ENCODE measurements at regions not wholly inside any gene's neighbourhood (a gene's known extent, or its start where the extent isn't known, plus 50 kb on each side); places are given as distances from the start of the nearest gene placed in this dataset.

- peaks cover 74 to 90% of the 10 kb centered on the region in 2 experiments for H3K27me3 ChIP-seq (ENCODE audit: control insufficient read depth in 1 of 2, insufficient read depth in 1 of 2, low read length in 2 of 2)
- no peak overlapping the region for H2AK5ac ChIP-seq (ENCODE audit: low read length, severe bottlenecking)
- H4K91ac ChIP-seq (ENCODE audit: low read length) = no peak overlapping the region
- no peak overlapping the region for H3K9ac ChIP-seq (ENCODE audit: low read length)
- WGBS = 71% methylated on average over 6 of the region's 6 CpGs
- no peak overlapping the region for H3K4me3 ChIP-seq (ENCODE audit: insufficient read depth in 1 of 2, low read depth in 1 of 2, low read length in 2 of 2)
- no peak overlapping the region for H3K18ac ChIP-seq (ENCODE audit: low read depth in 1 of 2, low read length in 2 of 2)
- H3K14ac ChIP-seq (ENCODE audit: low read length in 2 of 2) = no peak overlapping the region
- no peak overlapping the region for H2BK15ac ChIP-seq (ENCODE audit: low read depth, poor library complexity, severe bottlenecking)
- no peak for DNase-seq
- H2BK120ac ChIP-seq (ENCODE audit: low read depth, low read length) = no peak overlapping the region
- H3K9me3 ChIP-seq (ENCODE audit: control insufficient read depth, low read length) = peaks cover 7% of the 10 kb centered on the region
- H2BK5ac ChIP-seq (ENCODE audit: low read depth, low read length, poor library complexity, severe bottlenecking) = no peak overlapping the region
- H3K4me2 ChIP-seq (ENCODE audit: low read length, poor library complexity, severe bottlenecking) = no peak overlapping the region
- H3K4me1 ChIP-seq (ENCODE audit: control insufficient read depth, insufficient read depth, low read depth, low read length) = no peaks in the 10 kb centered on the region
- no peak overlapping the region for H3K4ac ChIP-seq (ENCODE audit: low read depth in 1 of 2, low read length in 2 of 2)
- H3K36me3 ChIP-seq (ENCODE audit: control insufficient read depth in 1 of 2, insufficient read depth in 2 of 2, low read depth in 1 of 2, low read length in 2 of 2) = no peaks in the 10 kb centered on the region
- H3K23ac ChIP-seq (ENCODE audit: low read length in 2 of 2) = no peak overlapping the region
- no peak overlapping the region for H4K8ac ChIP-seq (ENCODE audit: low read length)
- H2BK12ac ChIP-seq (ENCODE audit: low read length in 2 of 2) = no peak overlapping the region
- H3K27ac ChIP-seq (ENCODE audit: low read length, poor library complexity, severe bottlenecking) = no peak overlapping the region
- H3K79me1 ChIP-seq (replicated peaks; ENCODE audit: low read length, poor library complexity, severe bottlenecking) = no peaks in the 10 kb centered on the region
- H2AFZ ChIP-seq (ENCODE audit: low read depth, low read length) = no peak overlapping the region
Measured at GRCh38 chr12:3352230-3352629, 138.8 kb upstream of the PRMT8 start.

- Histone ChIP-seq H3K27ac (ENCODE audit: low read length, poor library complexity, severe bottlenecking) (no peak overlapping the region), H2BK5ac (ENCODE audit: low read depth, low read length, poor library complexity, severe bottlenecking) (no peak overlapping the region), H4K8ac (ENCODE audit: low read length) (no peak overlapping the region), H4K91ac (ENCODE audit: low read length) (no peak overlapping the region), H3K4ac (ENCODE audit: low read depth in 1 of 2, low read length in 2 of 2) (no peak overlapping the region), H2AFZ (ENCODE audit: low read depth, low read length) (no peak overlapping the region), H3K4me2 (ENCODE audit: low read length, poor library complexity, severe bottlenecking) (no peak overlapping the region), H3K9me3 (ENCODE audit: control insufficient read depth, low read length) (peaks cover 7% of the 10 kb centered on the region), H3K23ac (ENCODE audit: low read length in 2 of 2) (no peak overlapping the region), H2BK120ac (ENCODE audit: low read depth, low read length) (no peak overlapping the region), H2AK5ac (ENCODE audit: low read length, severe bottlenecking) (no peak overlapping the region), H3K27me3 (ENCODE audit: control insufficient read depth in 1 of 2, insufficient read depth in 1 of 2, low read length in 2 of 2) (peaks cover 65 to 78% of the 10 kb centered on the region in 2 experiments), H3K14ac (ENCODE audit: low read length in 2 of 2) (no peak overlapping the region), H3K4me1 (ENCODE audit: control insufficient read depth, insufficient read depth, low read depth, low read length) (no peaks in the 10 kb centered on the region), H3K18ac (ENCODE audit: low read depth in 1 of 2, low read length in 2 of 2) (no peak overlapping the region), H3K4me3 (ENCODE audit: insufficient read depth in 1 of 2, low read depth in 1 of 2, low read length in 2 of 2) (no peak overlapping the region), H3K9ac (ENCODE audit: low read length) (no peak overlapping the region), H3K36me3 (ENCODE audit: control insufficient read depth in 1 of 2, insufficient read depth in 2 of 2, low read depth in 1 of 2, low read length in 2 of 2) (no peaks in the 10 kb centered on the region), H3K79me1 (replicated peaks; ENCODE audit: low read length, poor library complexity, severe bottlenecking) (no peaks in the 10 kb centered on the region), H2BK15ac (ENCODE audit: low read depth, poor library complexity, severe bottlenecking) (no peak overlapping the region), H2BK12ac (ENCODE audit: low read length in 2 of 2) (no peak overlapping the region)
- WGBS = 92% methylated on average over 9 of the region's 9 CpGs
- DNase-seq = no peak
Measured at GRCh38 chr12:3353621-3354020, 137.4 kb upstream of the PRMT8 start.

- no peak overlapping the region for H3K18ac ChIP-seq (ENCODE audit: low read depth in 1 of 2, low read length in 2 of 2)
- H3K27me3 ChIP-seq (ENCODE audit: control insufficient read depth in 1 of 2, insufficient read depth in 1 of 2, low read length in 2 of 2) = peaks cover 60 to 72% of the 10 kb centered on the region in 2 experiments
- no peak overlapping the region for H2BK5ac ChIP-seq (ENCODE audit: low read depth, low read length, poor library complexity, severe bottlenecking)
- H3K4me1 ChIP-seq (ENCODE audit: control insufficient read depth, insufficient read depth, low read depth, low read length) = no peaks in the 10 kb centered on the region
- no peak overlapping the region for H2BK12ac ChIP-seq (ENCODE audit: low read length in 2 of 2)
- H3K4ac ChIP-seq (ENCODE audit: low read depth in 1 of 2, low read length in 2 of 2) = no peak overlapping the region
- H3K27ac ChIP-seq (ENCODE audit: low read length, poor library complexity, severe bottlenecking) = no peak overlapping the region
- H3K4me3 ChIP-seq (ENCODE audit: insufficient read depth in 1 of 2, low read depth in 1 of 2, low read length in 2 of 2) = no peak overlapping the region
- no peak overlapping the region for H2BK15ac ChIP-seq (ENCODE audit: low read depth, poor library complexity, severe bottlenecking)
- no peak overlapping the region for H3K14ac ChIP-seq (ENCODE audit: low read length in 2 of 2)
- no peak overlapping the region for H4K8ac ChIP-seq (ENCODE audit: low read length)
- no peak overlapping the region for H3K4me2 ChIP-seq (ENCODE audit: low read length, poor library complexity, severe bottlenecking)
- H3K9ac ChIP-seq (ENCODE audit: low read length) = no peak overlapping the region
- no peak overlapping the region for H3K23ac ChIP-seq (ENCODE audit: low read length in 2 of 2)
- DNase-seq = no peak
- H4K91ac ChIP-seq (ENCODE audit: low read length) = no peak overlapping the region
- no peak overlapping the region for H2AK5ac ChIP-seq (ENCODE audit: low read length, severe bottlenecking)
- H3K9me3 ChIP-seq (ENCODE audit: control insufficient read depth, low read length) = peaks cover 7% of the 10 kb centered on the region
- H3K79me1 ChIP-seq (replicated peaks; ENCODE audit: low read length, poor library complexity, severe bottlenecking) = no peaks in the 10 kb centered on the region
- 72% methylated on average over 3 of the region's 3 CpGs for WGBS
- H2AFZ ChIP-seq (ENCODE audit: low read depth, low read length) = no peak overlapping the region
- no peaks in the 10 kb centered on the region for H3K36me3 ChIP-seq (ENCODE audit: control insufficient read depth in 1 of 2, insufficient read depth in 2 of 2, low read depth in 1 of 2, low read length in 2 of 2)
- H2BK120ac ChIP-seq (ENCODE audit: low read depth, low read length) = no peak overlapping the region
Measured at GRCh38 chr12:3354586-3354985, 136.4 kb upstream of the PRMT8 start.

GRCh38 chr12:3355378-3355900 is 135.6 kb upstream of the PRMT8 start:
- H3K36me3 ChIP-seq (ENCODE audit: control insufficient read depth in 1 of 2, insufficient read depth in 2 of 2, low read depth in 1 of 2, low read length in 2 of 2) = no peaks in the 10 kb centered on the region
- H3K14ac ChIP-seq (ENCODE audit: low read length in 2 of 2) = no peak overlapping the region
- H3K4ac ChIP-seq (ENCODE audit: low read depth in 1 of 2, low read length in 2 of 2) = no peak overlapping the region
- no peak overlapping the region for H4K91ac ChIP-seq (ENCODE audit: low read length)
- H4K8ac ChIP-seq (ENCODE audit: low read length) = no peak overlapping the region
- no peak overlapping the region for H2BK12ac ChIP-seq (ENCODE audit: low read length in 2 of 2)
- H3K9me3 ChIP-seq (ENCODE audit: control insufficient read depth, low read length) = peaks cover 7% of the 10 kb centered on the region
- H3K18ac ChIP-seq (ENCODE audit: low read depth in 1 of 2, low read length in 2 of 2) = no peak overlapping the region
- H3K79me1 ChIP-seq (replicated peaks; ENCODE audit: low read length, poor library complexity, severe bottlenecking) = no peaks in the 10 kb centered on the region
- H3K27ac ChIP-seq (ENCODE audit: low read length, poor library complexity, severe bottlenecking) = no peak overlapping the region
- H2BK120ac ChIP-seq (ENCODE audit: low read depth, low read length) = no peak overlapping the region
- H2BK5ac ChIP-seq (ENCODE audit: low read depth, low read length, poor library complexity, severe bottlenecking) = no peak overlapping the region
- no peak overlapping the region for H3K23ac ChIP-seq (ENCODE audit: low read length in 2 of 2)
- H3K4me1 ChIP-seq (ENCODE audit: control insufficient read depth, insufficient read depth, low read depth, low read length) = no peaks in the 10 kb centered on the region
- no peak overlapping the region for H3K4me3 ChIP-seq (ENCODE audit: insufficient read depth in 1 of 2, low read depth in 1 of 2, low read length in 2 of 2)
- H2AK5ac ChIP-seq (ENCODE audit: low read length, severe bottlenecking) = no peak overlapping the region
- H2AFZ ChIP-seq (ENCODE audit: low read depth, low read length) = no peak overlapping the region
- DNase-seq = no peak
- H3K4me2 ChIP-seq (ENCODE audit: low read length, poor library complexity, severe bottlenecking) = no peak overlapping the region
- no peak overlapping the region for H3K9ac ChIP-seq (ENCODE audit: low read length)
- peaks cover 56 to 70% of the 10 kb centered on the region in 2 experiments for H3K27me3 ChIP-seq (ENCODE audit: control insufficient read depth in 1 of 2, insufficient read depth in 1 of 2, low read length in 2 of 2)
- no peak overlapping the region for H2BK15ac ChIP-seq (ENCODE audit: low read depth, poor library complexity, severe bottlenecking)
- WGBS = 59% methylated on average over 9 of the region's 9 CpGs
